SK-N-SH (cell line): ENCODE measurements at regions not wholly inside any gene's neighbourhood (a gene's known extent, or its start where the extent isn't known, plus 50 kb on each side); places are given as distances from the start of the nearest gene placed in this dataset.

Source experiments
- CTCF ChIA-PET: fragments of 300-600, 350-600 bp; formaldehyde crosslinking; extraction: SDS; loops from one replicate; lab custom pipeline; 2021; lab: Yijun Ruan, JAX
- POLR2A ChIA-PET: fragments of 350-600 bp; sonication (Branson Sonifier 250); formaldehyde crosslinking; extraction: SDS; loops from one replicate; lab custom pipeline; 2020; ENCODE audit warnings: antibody characterized with exemption, inconsistent platforms; lab: Yijun Ruan, JAX
- DNase-seq: peaks from one replicate; pipeline ENCODE4 v3.0.0; 2012
- H2AFZ ChIP-seq: fragments of 200-600 bp; sonication (generic); 2 replicates; pipeline ENCODE4 v1.8.1; 2016; ENCODE audit warnings: antibody characterized with exemption, mild to moderate bottlenecking, low read depth
- H3F3A ChIP-seq: fragments of 200-600 bp; sonication (generic); replicated peaks from 2 replicates; pipeline ENCODE3; 2016; ENCODE audit warnings: antibody characterized with exemption, mild to moderate bottlenecking; ENCODE audit not compliant: insufficient read depth
- H3K27ac ChIP-seq, 2 experiments: fragments of 200-500 bp in 1 of 2; fragments of 200-600 bp in 1 of 2; sonication (Bioruptor generic) in 1 of 2; sonication (generic), shearing (Covaris generic) in 1 of 2; 2 replicates each; pipeline versions ENCODE4 v1.5.1 to v1.6.1; 2014 to 2016; ENCODE audit warnings: low read depth in 2 of 2, inconsistent platforms in 1 of 2, low read length in 1 of 2, mild to moderate bottlenecking in 1 of 2, mixed read lengths in 1 of 2
- H3K27me3 ChIP-seq: fragments of 200-600 bp; sonication (generic), shearing (Covaris generic); 2 replicates; pipeline ENCODE4 v1.6.1; 2016; ENCODE audit warnings: mixed run types; ENCODE audit not compliant: insufficient read depth
- H3K36me3 ChIP-seq, 2 experiments: fragments of 200-500 bp in 1 of 2; fragments of 200-600 bp in 1 of 2; sonication (Bioruptor generic) in 1 of 2; sonication (generic) in 1 of 2; replicated peaks in 1 of 2; 2 replicates each; pipeline versions ENCODE3 to v1.5.1; 2014 to 2016; ENCODE audit warnings: low read length in 1 of 2, mild to moderate bottlenecking in 1 of 2; ENCODE audit not compliant: insufficient read depth in 2 of 2, control insufficient read depth in 1 of 2
- H3K4me1 ChIP-seq, 2 experiments: fragments of 200-500 bp in 1 of 2; fragments of 200-600 bp in 1 of 2; sonication (Bioruptor generic) in 1 of 2; sonication (generic), shearing (Covaris generic) in 1 of 2; 2 replicates each; pipeline versions ENCODE4 v1.5.1 to v1.6.1; 2014 to 2016; ENCODE audit warnings: low read depth in 1 of 2, low read length in 1 of 2, mixed run types in 1 of 2; ENCODE audit not compliant: insufficient read depth in 2 of 2, control insufficient read depth in 1 of 2
- H3K4me2 ChIP-seq: fragments of 200-600 bp; sonication (generic), shearing (Covaris generic); 2 replicates; pipeline ENCODE4 v1.6.1; 2017; ENCODE audit warnings: mixed run types
- H3K4me3 ChIP-seq, 2 experiments: fragments of 200-500 bp in 1 of 2; fragments of 200-600 bp in 1 of 2; sonication (Bioruptor generic) in 1 of 2; sonication (generic), shearing (Covaris generic) in 1 of 2; 2 replicates each; pipeline versions ENCODE4 v1.5.1 to v1.8.1; 2014 to 2016; ENCODE audit warnings: low read depth in 2 of 2, inconsistent platforms in 1 of 2, low read length in 1 of 2, mild to moderate bottlenecking in 1 of 2, mixed read lengths in 1 of 2, moderate library complexity in 1 of 2
- H3K79me2 ChIP-seq: fragments of 200-600 bp; sonication (generic); 2 replicates; pipeline ENCODE4 v1.8.1; 2017; ENCODE audit warnings: mild to moderate bottlenecking; ENCODE audit not compliant: insufficient read depth
- H3K9ac ChIP-seq: fragments of 200-600 bp; sonication (generic); 2 replicates; pipeline ENCODE4 v1.6.1; 2017; ENCODE audit warnings: mixed run types
- H3K9me2 ChIP-seq: fragments of 200-600 bp; sonication (generic); 2 replicates; pipeline ENCODE4 v1.6.1; 2017; ENCODE audit warnings: mixed run types
- H3K9me3 ChIP-seq: fragments of 200-600 bp; sonication (generic); 2 replicates; pipeline ENCODE4 v1.6.1; 2017; ENCODE audit warnings: mixed run types, mild to moderate bottlenecking, moderate library complexity
- H4K20me1 ChIP-seq: fragments of 200-600 bp; sonication (generic); 2 replicates; pipeline ENCODE4 v1.6.1; 2017; ENCODE audit warnings: mild to moderate bottlenecking, mixed run types; ENCODE audit not compliant: insufficient read depth
- EP300 ChIP-seq, 2 experiments: IDR thresholded peaks; 2 replicates each; pipeline versions ENCODE4 v1.4.0 to v1.6.1; 2012; ENCODE audit warnings: borderline replicate concordance in 1 of 2, low read depth in 1 of 2, low read length in 1 of 2
- EZH2phosphoT487 ChIP-seq: fragments of 200-600 bp; sonication (generic); IDR thresholded peaks from 2 replicates; pipeline ENCODE4 v1.6.1; 2017; ENCODE audit warnings: low read depth, mixed run types, mild to moderate bottlenecking, antibody characterized with exemption, moderate library complexity, borderline replicate concordance
- FOSL2 ChIP-seq: IDR thresholded peaks from 2 replicates; pipeline ENCODE4 v1.4.0; 2012; ENCODE audit warnings: low read depth, mild to moderate bottlenecking, moderate library complexity, borderline replicate concordance
- GABPA ChIP-seq: IDR thresholded peaks from 2 replicates; pipeline ENCODE4 v1.4.0; 2012; ENCODE audit warnings: low read depth, mild to moderate bottlenecking
- GATA2 ChIP-seq: sonication (generic); formaldehyde crosslinking; IDR thresholded peaks from 2 replicates; pipeline ENCODE4 v1.5.0; 2020; ENCODE audit warnings: mild to moderate bottlenecking, missing genetic modification reagents
- JUND ChIP-seq: IDR thresholded peaks from 2 replicates; pipeline ENCODE4 v1.4.0; 2012
- NRF1 ChIP-seq: IDR thresholded peaks from 2 replicates; pipeline ENCODE4 v1.6.1; 2012; ENCODE audit warnings: low read depth, mild to moderate bottlenecking, low read length
- POLR2AphosphoS5 ChIP-seq: IDR thresholded peaks from 2 replicates; pipeline ENCODE4 v1.6.1; 2012; ENCODE audit warnings: low read depth, low read length
- RCOR1 ChIP-seq: fragments of 150-350 bp; IDR thresholded peaks from 2 replicates; pipeline ENCODE4 v1.6.1; 2017; ENCODE audit warnings: antibody characterized with exemption, low read length
- RFX5 ChIP-seq: IDR thresholded peaks from 2 replicates; pipeline ENCODE4 v1.6.1; 2012; ENCODE audit warnings: mild to moderate bottlenecking, improper control_type of control experiment, low read length
- TCF12 ChIP-seq: IDR thresholded peaks from 2 replicates; pipeline ENCODE4 v1.4.0; 2012
- YY1 ChIP-seq: IDR thresholded peaks from 2 replicates; pipeline ENCODE4 v1.4.0; 2012; ENCODE audit warnings: low read depth, mild to moderate bottlenecking
- WGBS: methylation state at CpG from one replicate; pipeline ENCODE4 v1.1.6; 2017; ENCODE audit warnings: low lambda C conversion rate; 5-methylcytosine and 5-hydroxymethylcytosine counted together
- TF ChIP-seq, protein P1 (sequence below): IDR thresholded peaks from 2 replicates; pipeline ENCODE4; 2012
- TF ChIP-seq, protein P2 (sequence below): IDR thresholded peaks from 2 replicates; pipeline ENCODE4 v1.4.0; 2012; ENCODE audit warnings: low read depth, borderline replicate concordance
- TF ChIP-seq, protein P3 (sequence below): IDR thresholded peaks from 2 replicates; pipeline ENCODE4 v1.4.0; 2012; ENCODE audit warnings: low read depth
- TF ChIP-seq, protein P4 (sequence below): fragments of 150-350 bp; IDR thresholded peaks from 2 replicates; pipeline ENCODE4 v1.6.1; 2016; ENCODE audit warnings: mild to moderate bottlenecking, low read depth, low read length
- TF ChIP-seq, protein P5 (sequence below): IDR thresholded peaks from 2 replicates; pipeline ENCODE4 v1.6.1; 2012; ENCODE audit warnings: mild to moderate bottlenecking, low read depth, low read length, moderate library complexity

DNA sequence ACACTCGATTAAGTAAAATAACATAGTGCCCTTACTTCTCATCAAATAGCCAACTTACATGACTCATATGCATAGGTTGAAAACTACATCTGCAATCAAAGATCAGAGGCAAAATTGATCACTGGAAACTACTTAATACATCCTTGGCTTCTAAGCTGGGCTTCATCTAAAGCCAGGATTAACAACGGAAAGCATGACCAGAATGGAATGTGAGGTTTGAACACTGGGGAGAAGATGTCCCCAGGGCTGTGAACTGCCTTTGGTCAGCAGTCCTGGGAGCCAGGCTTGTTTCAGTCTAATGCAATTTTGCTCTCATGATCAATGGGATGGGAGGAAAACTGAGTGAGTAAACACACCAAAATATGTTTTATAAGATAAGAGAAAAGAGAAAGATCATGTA is 192.5 kb upstream of the TTC29 start (continued):
- TF ChIP-seq, protein P1, sequence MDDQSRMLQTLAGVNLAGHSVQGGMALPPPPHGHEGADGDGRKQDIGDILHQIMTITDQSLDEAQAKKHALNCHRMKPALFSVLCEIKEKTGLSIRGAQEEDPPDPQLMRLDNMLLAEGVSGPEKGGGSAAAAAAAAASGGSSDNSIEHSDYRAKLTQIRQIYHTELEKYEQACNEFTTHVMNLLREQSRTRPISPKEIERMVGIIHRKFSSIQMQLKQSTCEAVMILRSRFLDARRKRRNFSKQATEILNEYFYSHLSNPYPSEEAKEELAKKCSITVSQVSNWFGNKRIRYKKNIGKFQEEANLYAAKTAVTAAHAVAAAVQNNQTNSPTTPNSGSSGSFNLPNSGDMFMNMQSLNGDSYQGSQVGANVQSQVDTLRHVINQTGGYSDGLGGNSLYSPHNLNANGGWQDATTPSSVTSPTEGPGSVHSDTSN: no peak
- TF ChIP-seq JUND: no peak
- no peak for TF ChIP-seq GATA2 (CRISPR knock-in tag)
- no peak for TF ChIP-seq EP300 (IDR thresholded peaks at IDR 0.05; ENCODE audit: borderline replicate concordance in 1 of 2, low read depth in 1 of 2, low read length in 1 of 2)
- no peak for TF ChIP-seq NRF1
- no peak for TF ChIP-seq FOSL2
- TF ChIP-seq, protein P2, sequence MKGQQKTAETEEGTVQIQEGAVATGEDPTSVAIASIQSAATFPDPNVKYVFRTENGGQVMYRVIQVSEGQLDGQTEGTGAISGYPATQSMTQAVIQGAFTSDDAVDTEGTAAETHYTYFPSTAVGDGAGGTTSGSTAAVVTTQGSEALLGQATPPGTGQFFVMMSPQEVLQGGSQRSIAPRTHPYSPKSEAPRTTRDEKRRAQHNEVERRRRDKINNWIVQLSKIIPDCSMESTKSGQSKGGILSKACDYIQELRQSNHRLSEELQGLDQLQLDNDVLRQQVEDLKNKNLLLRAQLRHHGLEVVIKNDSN: no peak
- no peak for TF ChIP-seq RCOR1
- TF ChIP-seq, protein P3, sequence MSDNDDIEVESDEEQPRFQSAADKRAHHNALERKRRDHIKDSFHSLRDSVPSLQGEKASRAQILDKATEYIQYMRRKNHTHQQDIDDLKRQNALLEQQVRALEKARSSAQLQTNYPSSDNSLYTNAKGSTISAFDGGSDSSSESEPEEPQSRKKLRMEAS: no peak

DNA sequence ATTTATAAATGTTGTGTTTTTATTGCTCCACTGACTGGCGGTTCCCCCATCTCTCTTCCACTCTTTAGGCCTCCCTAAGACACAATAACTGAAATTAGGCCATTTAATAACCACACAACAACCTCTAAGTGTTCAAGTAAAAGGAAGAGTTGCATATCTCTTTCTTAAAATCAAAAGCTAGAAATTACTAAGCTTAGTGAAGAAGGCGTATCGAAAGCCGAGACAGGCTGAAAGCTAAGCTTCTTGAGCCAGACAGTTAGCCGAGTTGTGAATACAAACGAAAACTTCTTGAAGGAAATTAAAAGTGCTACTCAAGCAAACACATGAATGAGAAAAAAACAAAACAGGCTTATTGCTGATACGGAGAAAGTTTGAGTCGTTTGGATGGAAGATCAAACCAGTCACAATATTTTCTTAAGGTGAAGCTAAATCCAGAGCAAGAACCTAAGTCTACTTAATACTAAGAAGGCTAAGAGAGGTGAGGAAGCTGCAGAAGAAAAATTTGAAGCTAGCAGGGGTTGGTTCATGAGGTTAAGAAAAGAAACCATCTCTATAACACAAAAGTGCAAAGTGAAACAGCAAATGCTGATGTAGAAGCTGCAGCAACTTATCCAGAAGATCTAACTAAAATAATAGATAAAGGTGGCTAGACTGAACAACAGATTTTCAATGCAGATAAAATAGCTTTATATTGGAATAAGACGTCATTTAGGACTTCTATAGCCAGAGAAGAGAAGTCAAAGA is 194.0 kb upstream of the TTC29 start:
- H3K4me2 ChIP-seq: no peak overlapping the region
- H3K9ac ChIP-seq: no peak overlapping the region
- TF ChIP-seq EZH2phosphoT487 (no peak), YY1 (no peak)
- no peak overlapping the region for H2AFZ ChIP-seq
- no peaks in the 10 kb centered on the region for H3K9me3 ChIP-seq
- no peak for DNase-seq
- WGBS: 68% methylated on average over 9 of the region's 9 CpGs
- H3K36me3 ChIP-seq: no peaks in the 10 kb centered on the region
- H3K79me2 ChIP-seq: no peaks in the 10 kb centered on the region
- ChIA-PET POLR2A (no interaction called here), CTCF (interaction anchor here (0.7 to 1.5 kb wide), 3 partner anchors 10 to 451 kb away, joined by 3 to 6 read pairs (median 3); no protein-coding TSS in a partner anchor)
- no peaks in the 10 kb centered on the region for H3F3A ChIP-seq
- H3K27ac ChIP-seq: no peak overlapping the region
- H4K20me1 ChIP-seq: no peaks in the 10 kb centered on the region
- H3K27me3 ChIP-seq: no peaks in the 10 kb centered on the region
- H3K4me1 ChIP-seq: no peaks in the 10 kb centered on the region; a peak in 1 of 4 replicates
- H3K4me3 ChIP-seq: no peak overlapping the region
- no peaks in the 10 kb centered on the region for H3K9me2 ChIP-seq

DNA sequence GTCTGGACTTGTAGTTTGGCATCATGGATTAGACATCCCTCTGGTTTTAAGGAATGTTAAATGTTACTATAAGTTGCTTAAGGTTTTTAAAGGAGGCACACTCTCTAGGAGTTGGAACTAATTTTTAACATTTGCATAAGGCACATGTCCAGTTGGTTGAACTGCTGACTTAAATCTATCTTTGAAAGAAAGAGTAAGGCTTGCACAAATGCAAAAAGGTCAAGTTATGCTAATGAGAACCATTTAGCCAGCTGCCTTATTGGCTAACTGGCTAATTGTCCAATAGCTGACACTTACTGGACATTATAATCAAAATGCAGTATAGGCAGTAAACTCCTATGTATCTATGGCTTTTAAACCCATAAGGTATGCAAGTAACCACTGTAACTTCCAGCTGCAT is 206.1 kb upstream of the TTC29 start:
- no peaks in the 10 kb centered on the region for H3K9me2 ChIP-seq
- no peaks in the 10 kb centered on the region for H3K9me3 ChIP-seq
- H3K4me2 ChIP-seq: no peak overlapping the region
- H3K79me2 ChIP-seq: no peaks in the 10 kb centered on the region
- no peak overlapping the region for H3K9ac ChIP-seq
- no peaks in the 10 kb centered on the region for H3F3A ChIP-seq
- H3K4me3 ChIP-seq: no peak overlapping the region
- POLR2A ChIA-PET: no interaction called here
- H3K36me3 ChIP-seq: no peaks in the 10 kb centered on the region
- CTCF ChIA-PET: interaction anchor here (1.0 to 4.0 kb wide), 3 partner anchors 9 to 715 kb away, joined by 3 to 11 read pairs (median 5); no protein-coding TSS in a partner anchor
- DNase-seq: no peak
- H4K20me1 ChIP-seq: no peaks in the 10 kb centered on the region
- peak overlapping the region in 1 of 2 experiments; percentile 30; a peak in 1 of 4 replicates for H3K27ac ChIP-seq
- H3K4me1 ChIP-seq: peaks cover 0 to 3% of the 10 kb centered on the region in 2 experiments; a peak in 2 of 4 replicates
- H3K27me3 ChIP-seq: no peaks in the 10 kb centered on the region
- H2AFZ ChIP-seq: no peak overlapping the region
- TF ChIP-seq POLR2AphosphoS5 (no peak), GATA2 (CRISPR knock-in tag) (no peak), GABPA (no peak), TCF12 (no peak), RFX5 (no peak), EP300 (IDR thresholded peaks at IDR 0.05; ENCODE audit: borderline replicate concordance in 1 of 2, low read depth in 1 of 2, low read length in 1 of 2) (no peak), FOSL2 (no peak)
- TF ChIP-seq, protein P1: no peak
- TF ChIP-seq, protein P4, sequence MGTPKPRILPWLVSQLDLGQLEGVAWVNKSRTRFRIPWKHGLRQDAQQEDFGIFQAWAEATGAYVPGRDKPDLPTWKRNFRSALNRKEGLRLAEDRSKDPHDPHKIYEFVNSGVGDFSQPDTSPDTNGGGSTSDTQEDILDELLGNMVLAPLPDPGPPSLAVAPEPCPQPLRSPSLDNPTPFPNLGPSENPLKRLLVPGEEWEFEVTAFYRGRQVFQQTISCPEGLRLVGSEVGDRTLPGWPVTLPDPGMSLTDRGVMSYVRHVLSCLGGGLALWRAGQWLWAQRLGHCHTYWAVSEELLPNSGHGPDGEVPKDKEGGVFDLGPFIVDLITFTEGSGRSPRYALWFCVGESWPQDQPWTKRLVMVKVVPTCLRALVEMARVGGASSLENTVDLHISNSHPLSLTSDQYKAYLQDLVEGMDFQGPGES: no peak
- TF ChIP-seq, protein P5, sequence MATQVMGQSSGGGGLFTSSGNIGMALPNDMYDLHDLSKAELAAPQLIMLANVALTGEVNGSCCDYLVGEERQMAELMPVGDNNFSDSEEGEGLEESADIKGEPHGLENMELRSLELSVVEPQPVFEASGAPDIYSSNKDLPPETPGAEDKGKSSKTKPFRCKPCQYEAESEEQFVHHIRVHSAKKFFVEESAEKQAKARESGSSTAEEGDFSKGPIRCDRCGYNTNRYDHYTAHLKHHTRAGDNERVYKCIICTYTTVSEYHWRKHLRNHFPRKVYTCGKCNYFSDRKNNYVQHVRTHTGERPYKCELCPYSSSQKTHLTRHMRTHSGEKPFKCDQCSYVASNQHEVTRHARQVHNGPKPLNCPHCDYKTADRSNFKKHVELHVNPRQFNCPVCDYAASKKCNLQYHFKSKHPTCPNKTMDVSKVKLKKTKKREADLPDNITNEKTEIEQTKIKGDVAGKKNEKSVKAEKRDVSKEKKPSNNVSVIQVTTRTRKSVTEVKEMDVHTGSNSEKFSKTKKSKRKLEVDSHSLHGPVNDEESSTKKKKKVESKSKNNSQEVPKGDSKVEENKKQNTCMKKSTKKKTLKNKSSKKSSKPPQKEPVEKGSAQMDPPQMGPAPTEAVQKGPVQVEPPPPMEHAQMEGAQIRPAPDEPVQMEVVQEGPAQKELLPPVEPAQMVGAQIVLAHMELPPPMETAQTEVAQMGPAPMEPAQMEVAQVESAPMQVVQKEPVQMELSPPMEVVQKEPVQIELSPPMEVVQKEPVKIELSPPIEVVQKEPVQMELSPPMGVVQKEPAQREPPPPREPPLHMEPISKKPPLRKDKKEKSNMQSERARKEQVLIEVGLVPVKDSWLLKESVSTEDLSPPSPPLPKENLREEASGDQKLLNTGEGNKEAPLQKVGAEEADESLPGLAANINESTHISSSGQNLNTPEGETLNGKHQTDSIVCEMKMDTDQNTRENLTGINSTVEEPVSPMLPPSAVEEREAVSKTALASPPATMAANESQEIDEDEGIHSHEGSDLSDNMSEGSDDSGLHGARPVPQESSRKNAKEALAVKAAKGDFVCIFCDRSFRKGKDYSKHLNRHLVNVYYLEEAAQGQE: no peak
